OCI-LY3 (cell line): ENCODE measurements at regions not wholly inside any gene's neighbourhood (a gene's known extent, or its start where the extent isn't known, plus 50 kb on each side); places are given as distances from the start of the nearest gene placed in this dataset.

Experiments used
- EZH2phosphoT487 ChIP-seq: fragments of 200-600 bp; shearing (Covaris generic); IDR thresholded peaks from 2 replicates; pipeline ENCODE4 v1.6.1; 2018; ENCODE audit warnings: antibody characterized with exemption, mixed run types, low read depth
- TF ChIP-seq, protein P1 (sequence below): fragments of 200-600, 300-600 bp; sonication (generic); IDR thresholded peaks from 2 replicates; pipeline ENCODE4 v1.5.1; 2014; ENCODE audit warnings: antibody characterized with exemption, low read length, low read depth

DNA sequence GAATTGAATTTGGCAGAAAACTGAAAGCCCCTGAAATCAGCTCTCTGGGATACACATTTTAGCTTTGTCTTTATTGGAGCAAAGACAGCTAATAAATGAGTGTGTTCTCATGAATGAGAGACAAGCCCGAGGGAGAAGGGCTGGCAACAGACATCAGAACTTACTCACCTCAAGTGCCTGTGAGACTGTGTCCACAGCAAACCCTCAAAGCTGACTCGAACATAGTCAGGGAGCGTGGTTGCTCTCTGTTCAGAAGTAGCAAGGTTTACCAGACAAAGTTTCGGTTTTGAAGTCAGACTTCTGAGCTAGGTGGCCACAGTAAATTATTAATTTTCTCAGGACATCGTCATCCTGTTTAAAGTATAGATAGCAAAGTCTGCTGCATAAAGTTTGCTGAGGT is 207.9 kb downstream of the CMPK2 start:
- TF ChIP-seq, protein P1, sequence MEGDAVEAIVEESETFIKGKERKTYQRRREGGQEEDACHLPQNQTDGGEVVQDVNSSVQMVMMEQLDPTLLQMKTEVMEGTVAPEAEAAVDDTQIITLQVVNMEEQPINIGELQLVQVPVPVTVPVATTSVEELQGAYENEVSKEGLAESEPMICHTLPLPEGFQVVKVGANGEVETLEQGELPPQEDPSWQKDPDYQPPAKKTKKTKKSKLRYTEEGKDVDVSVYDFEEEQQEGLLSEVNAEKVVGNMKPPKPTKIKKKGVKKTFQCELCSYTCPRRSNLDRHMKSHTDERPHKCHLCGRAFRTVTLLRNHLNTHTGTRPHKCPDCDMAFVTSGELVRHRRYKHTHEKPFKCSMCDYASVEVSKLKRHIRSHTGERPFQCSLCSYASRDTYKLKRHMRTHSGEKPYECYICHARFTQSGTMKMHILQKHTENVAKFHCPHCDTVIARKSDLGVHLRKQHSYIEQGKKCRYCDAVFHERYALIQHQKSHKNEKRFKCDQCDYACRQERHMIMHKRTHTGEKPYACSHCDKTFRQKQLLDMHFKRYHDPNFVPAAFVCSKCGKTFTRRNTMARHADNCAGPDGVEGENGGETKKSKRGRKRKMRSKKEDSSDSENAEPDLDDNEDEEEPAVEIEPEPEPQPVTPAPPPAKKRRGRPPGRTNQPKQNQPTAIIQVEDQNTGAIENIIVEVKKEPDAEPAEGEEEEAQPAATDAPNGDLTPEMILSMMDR = no peak
- no peak for TF ChIP-seq EZH2phosphoT487
